GM19238 (cell line): ENCODE measurements at regions not wholly inside any gene's neighbourhood (a gene's known extent, or its start where the extent isn't known, plus 50 kb on each side); places are given as distances from the start of the nearest gene placed in this dataset.

Experiments used
- DNase-seq: peaks from one replicate; pipeline ENCODE4 v3.0.0; 2011; ENCODE audit warnings: low spot score; ENCODE audit not compliant: insufficient read length

GRCh38 chr3:21801631-21802030, 50.6 kb upstream of the ZNF385D start:
- no peak for DNase-seq

- DNase-seq, result no peak
Observed at GRCh38 chr3:21803604-21804003, 52.6 kb upstream of the ZNF385D start.

GRCh38 chr3:21804330-21804729, 53.3 kb upstream of the ZNF385D start:
- no peak for DNase-seq

- no peak for DNase-seq
Observed at GRCh38 chr3:21806733-21807132, 55.7 kb upstream of the ZNF385D start.

GRCh38 chr3:21825684-21826083, 74.7 kb upstream of the ZNF385D start:
- no peak for DNase-seq

- no peak for DNase-seq
Observed at GRCh38 chr3:21826416-21826815, 75.4 kb upstream of the ZNF385D start.

GRCh38 chr3:21830541-21830940, 79.5 kb upstream of the ZNF385D start:
- DNase-seq, result no peak

- DNase-seq, result no peak
Observed at GRCh38 chr3:21835264-21835663, 84.3 kb upstream of the ZNF385D start.

GRCh38 chr3:21836227-21836626, 85.2 kb upstream of the ZNF385D start:
- DNase-seq, result no peak

- DNase-seq, result no peak
Observed at GRCh38 chr3:21839176-21839575, 88.2 kb upstream of the ZNF385D start.

GRCh38 chr3:21839592-21839991, 88.6 kb upstream of the ZNF385D start:
- no peak for DNase-seq

GRCh38 chr3:21847005-21847404, 96.0 kb upstream of the ZNF385D start:
- no peak for DNase-seq

- DNase-seq, result no peak
Observed at GRCh38 chr3:21859124-21860081, 108.4 kb upstream of the ZNF385D start.

GRCh38 chr3:21860082-21860475, 109.1 kb upstream of the ZNF385D start:
- DNase-seq, result no peak

GRCh38 chr3:21860657-21861056, 109.6 kb upstream of the ZNF385D start:
- DNase-seq, result no peak

GRCh38 chr3:21876782-21877181, 125.8 kb upstream of the ZNF385D start:
- no peak for DNase-seq

- no peak for DNase-seq
Observed at GRCh38 chr3:21877214-21877754, 126.3 kb upstream of the ZNF385D start.

GRCh38 chr3:21879184-21879886, 128.3 kb upstream of the ZNF385D start:
- no peak for DNase-seq

- no peak for DNase-seq
Observed at GRCh38 chr3:21888656-21889055, 137.6 kb upstream of the ZNF385D start.

GRCh38 chr3:21889166-21889565, 138.2 kb upstream of the ZNF385D start:
- no peak for DNase-seq

GRCh38 chr3:21892104-21892503, 141.1 kb upstream of the ZNF385D start:
- DNase-seq, result no peak

- no peak for DNase-seq
Observed at GRCh38 chr3:21893242-21893641, 142.2 kb upstream of the ZNF385D start.
